HG03520 (cell line): ENCODE measurements at regions not wholly inside any gene's neighbourhood (a gene's known extent, or its start where the extent isn't known, plus 50 kb on each side); places are given as distances from the start of the nearest gene placed in this dataset.
"Not testable (repeated sequence)": the region's sequence is repeated elsewhere in the genome, so short reads cannot be mapped to it uniquely, and the experiment has no call there.

Experiments used
- ATAC-seq: cut with Tn5 transposase; IDR thresholded peaks from one replicate; pipeline ENCODE4 v1.9.1; 2021; ENCODE audit warnings: mild to moderate bottlenecking, moderate library complexity; ENCODE audit not compliant: unreplicated experiment

DNA sequence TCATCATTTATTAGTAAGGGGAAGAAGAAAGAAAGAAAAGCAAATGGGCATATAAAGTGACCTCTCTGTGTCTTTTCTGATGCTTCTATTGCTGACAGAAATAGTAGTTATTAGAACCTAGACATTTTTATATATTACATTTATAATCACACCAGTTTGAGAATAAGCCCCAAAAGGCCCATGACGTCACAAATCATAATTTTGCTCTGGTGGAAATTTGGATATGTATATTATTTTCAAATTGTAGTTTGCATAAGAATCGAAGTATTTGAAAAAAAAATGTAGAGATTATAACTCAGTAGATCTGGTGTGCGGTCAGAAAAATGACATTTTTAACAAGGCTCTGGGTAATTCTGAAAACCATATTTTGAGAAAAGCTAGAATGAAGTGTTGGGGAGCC is 101.2 kb upstream of the STEAP1 start:
- no peak for ATAC-seq

- no peak for ATAC-seq
Observed at GRCh38 chr7:90061077-90061476, 93.2 kb upstream of the STEAP1 start.

DNA sequence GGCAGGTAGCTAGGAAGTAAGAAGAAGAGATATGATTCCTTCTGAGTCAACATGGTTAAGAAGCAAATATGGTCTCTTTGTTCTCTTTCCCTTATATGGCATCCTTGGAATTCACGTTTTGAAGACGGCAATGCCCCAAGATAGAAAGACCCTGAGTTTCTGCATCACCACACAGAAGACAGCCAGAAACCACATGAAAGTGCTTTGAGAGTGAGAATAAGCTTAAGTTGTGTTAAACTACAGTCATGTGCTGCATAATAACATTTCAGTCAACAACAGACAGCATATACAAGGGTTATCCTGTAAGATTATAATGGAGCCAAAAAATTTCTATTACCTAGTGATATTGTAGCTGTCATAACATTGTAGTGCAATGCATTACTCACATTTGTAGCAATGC is 89.9 kb upstream of the STEAP1 start:
- no peak for ATAC-seq

DNA sequence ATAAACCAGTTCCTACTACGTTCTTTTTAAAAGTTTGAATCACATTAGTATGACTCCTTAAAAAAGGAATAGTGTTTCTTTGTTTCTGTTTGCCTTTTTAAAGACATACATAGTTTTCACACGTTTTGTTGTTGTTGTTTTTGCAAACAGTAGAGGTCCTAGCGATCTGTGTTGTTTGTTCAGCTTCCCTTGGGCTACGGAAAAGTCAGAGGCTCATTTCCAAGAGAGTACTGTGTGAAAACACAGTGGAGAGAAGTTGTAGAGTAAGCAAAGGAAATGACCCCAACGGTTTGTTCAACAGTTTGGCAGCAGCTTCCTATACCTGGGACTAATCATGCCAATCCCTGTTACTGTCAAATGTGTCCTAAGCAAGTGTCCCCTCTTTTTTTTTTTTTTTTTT is 87.1 kb upstream of the STEAP1 start:
- ATAC-seq, result no peak

DNA sequence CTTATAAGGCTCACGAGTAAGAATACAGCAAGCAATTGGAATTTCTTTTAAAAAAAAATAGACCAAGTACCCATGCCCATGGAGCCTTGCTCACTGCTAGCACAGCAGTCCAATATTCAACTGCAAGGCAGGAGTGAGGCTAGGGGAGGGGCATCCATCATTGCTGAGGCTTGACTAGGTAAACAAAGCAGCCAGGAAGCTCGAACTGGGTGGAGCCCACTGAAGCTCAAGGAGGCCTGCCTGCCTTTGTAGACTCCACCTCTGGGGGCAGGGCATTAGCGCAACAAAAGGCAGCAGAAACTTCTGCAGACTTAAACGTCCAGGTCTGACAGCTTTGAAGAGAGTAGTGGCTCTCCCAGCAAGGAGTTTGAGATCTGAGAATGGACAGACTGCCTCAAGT is 84.0 kb upstream of the STEAP1 start:
- ATAC-seq, result not testable (repeated sequence)

DNA sequence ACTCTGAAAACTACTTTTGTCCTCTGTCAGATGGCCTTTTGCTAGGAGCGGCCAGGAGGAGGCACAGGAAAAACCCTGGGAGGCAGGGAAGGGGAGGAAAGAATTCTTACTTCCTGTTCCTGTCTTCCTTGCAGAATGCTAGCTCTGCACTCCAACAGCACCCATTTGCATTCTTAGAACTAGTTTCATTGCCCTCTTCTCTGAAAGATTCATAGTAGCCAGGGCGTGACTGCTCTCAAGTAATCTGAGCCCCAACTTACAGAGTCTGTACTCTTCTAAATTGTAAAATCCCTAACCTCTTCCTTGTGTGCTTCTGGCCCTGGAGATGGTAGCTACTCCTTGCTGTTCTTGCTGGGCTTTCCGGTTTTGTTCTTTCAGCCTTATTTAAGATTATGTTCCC is 75.3 kb upstream of the STEAP1 start:
- ATAC-seq, result no peak

DNA sequence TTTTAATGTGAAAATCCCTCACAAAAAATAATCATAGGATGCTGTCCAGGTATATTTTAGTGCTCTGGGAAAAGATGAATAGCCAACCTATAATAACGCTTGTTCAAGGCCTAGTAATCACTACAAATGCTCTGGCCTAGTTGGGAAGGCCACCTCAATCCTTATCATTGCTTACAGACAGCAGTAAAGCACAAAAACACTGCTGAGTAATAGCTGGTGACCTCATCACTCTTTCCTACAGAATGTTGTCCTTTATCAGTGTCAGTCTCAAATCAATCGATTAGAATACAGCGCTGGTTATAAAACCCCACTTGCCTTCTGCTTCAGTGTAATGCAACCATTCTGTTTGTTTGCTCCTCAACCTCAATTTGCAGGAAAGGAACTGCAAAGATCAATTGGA is 72.6 kb upstream of the STEAP1 start:
- no peak for ATAC-seq

- ATAC-seq, result no peak
Observed at GRCh38 chr7:90092506-90092905, 61.8 kb upstream of the STEAP1 start.

GRCh38 chr7:90094030-90094429 is 60.2 kb upstream of the STEAP1 start:
- no peak for ATAC-seq
